Coronary artery (tissue), 2 donors: ENCODE measurements at regions not wholly inside any gene's neighbourhood (a gene's known extent, or its start where the extent isn't known, plus 50 kb on each side); places are given as distances from the start of the nearest gene placed in this dataset.

Experiments used
- DNase-seq: peaks from one replicate; pipeline ENCODE4 v3.0.0-alpha.2; 2017; ENCODE audit warnings: low spot score
- H3K27ac ChIP-seq, 2 donors: fragments of 200-600 bp; sonication (generic); one replicate each; pipeline ENCODE4 v1.5.1; 2016 to 2019
- H3K4me3 ChIP-seq: fragments of 200-600 bp; sonication (generic); 2 replicates; pipeline ENCODE4 v1.5.1; 2016; ENCODE audit warnings: mild to moderate bottlenecking, moderate library complexity
- TF ChIP-seq, protein P1 (sequence below): fragments of 200-600 bp; sonication (generic); IDR thresholded peaks from one replicate; pipeline ENCODE4 v1.5.1; 2019; ENCODE audit warnings: antibody characterized with exemption

- DNase-seq, result no peak
- H3K27ac ChIP-seq, result no peak overlapping the region
These were observed 323.0 kb downstream of the UTRN start for GRCh38 chr6:144607998-144608735.

DNA sequence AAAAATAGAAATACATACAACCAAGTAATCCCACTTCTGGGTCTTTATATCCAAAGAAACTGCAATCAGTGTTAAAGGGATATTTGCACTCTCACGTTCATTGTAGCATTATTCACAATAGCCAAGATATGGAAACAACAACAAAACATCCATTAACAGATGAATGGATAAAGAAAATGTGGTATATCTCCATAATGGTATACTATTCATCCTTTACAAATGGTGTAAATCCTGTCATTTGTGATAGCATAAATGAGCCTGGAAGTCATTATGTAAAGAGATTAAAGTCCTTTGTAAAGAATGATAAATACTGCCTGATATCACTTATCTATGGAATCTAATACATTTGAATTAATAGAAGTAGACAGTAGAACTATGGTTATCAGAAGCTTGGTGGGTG lies 327.7 kb downstream of the UTRN start:
- TF ChIP-seq, protein P1, sequence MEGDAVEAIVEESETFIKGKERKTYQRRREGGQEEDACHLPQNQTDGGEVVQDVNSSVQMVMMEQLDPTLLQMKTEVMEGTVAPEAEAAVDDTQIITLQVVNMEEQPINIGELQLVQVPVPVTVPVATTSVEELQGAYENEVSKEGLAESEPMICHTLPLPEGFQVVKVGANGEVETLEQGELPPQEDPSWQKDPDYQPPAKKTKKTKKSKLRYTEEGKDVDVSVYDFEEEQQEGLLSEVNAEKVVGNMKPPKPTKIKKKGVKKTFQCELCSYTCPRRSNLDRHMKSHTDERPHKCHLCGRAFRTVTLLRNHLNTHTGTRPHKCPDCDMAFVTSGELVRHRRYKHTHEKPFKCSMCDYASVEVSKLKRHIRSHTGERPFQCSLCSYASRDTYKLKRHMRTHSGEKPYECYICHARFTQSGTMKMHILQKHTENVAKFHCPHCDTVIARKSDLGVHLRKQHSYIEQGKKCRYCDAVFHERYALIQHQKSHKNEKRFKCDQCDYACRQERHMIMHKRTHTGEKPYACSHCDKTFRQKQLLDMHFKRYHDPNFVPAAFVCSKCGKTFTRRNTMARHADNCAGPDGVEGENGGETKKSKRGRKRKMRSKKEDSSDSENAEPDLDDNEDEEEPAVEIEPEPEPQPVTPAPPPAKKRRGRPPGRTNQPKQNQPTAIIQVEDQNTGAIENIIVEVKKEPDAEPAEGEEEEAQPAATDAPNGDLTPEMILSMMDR, result no peak

More at GRCh38 chr6:144607998-144608735, 323.0 kb downstream of the UTRN start:
- TF ChIP-seq, protein P1, result no peak
- no peak overlapping the region for H3K4me3 ChIP-seq

DNA sequence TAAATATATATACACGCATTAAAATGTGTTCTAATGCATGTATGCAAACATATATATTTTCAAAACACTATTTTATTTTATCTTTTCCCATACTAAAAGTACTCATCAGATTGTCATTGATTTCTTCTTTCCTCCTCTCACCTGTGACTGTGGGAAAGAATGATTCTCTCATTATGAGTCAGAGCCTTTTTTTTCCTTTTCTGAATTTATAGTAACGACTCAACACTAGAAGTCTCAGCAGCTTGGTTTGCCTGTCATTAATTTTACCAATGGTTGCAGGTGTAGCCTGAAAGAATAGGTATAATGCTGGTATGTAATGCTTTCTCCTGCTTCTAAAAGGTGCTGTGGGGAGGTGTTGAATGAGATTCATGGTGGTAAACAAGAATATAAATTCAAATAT lies 328.7 kb downstream of the UTRN start:
- TF ChIP-seq, protein P1, result no peak
- Histone ChIP-seq H3K4me3 (no peak overlapping the region), H3K27ac (no peak overlapping the region)
- no peak for DNase-seq

More for the DNA sequence above, 327.7 kb downstream of the UTRN start:
- H3K4me3 ChIP-seq, result no peak overlapping the region
- H3K27ac ChIP-seq, result no peak overlapping the region
- no peak for DNase-seq

DNA sequence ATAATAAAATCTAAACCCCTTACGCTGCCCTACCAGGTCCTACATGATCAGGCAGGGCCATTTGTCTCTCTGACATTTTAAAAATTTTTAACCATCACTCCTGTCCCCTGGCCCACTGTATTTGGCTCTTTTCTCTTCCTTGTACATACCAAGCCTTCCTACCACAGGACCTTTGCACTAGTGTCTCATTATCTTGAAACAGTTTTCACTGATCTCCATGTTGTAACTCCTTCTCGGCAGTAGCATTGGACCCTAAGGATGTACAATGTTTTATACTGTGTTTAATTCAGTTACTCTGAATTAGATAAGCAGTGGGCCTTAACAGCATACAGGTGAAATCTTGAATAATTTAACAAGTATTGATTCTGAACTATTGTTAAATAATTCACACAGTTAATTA lies 330.7 kb downstream of the UTRN start:
- Histone ChIP-seq H3K27ac (no peak overlapping the region), H3K4me3 (no peak overlapping the region)
- no peak for DNase-seq
- TF ChIP-seq, protein P1, result no peak

DNA sequence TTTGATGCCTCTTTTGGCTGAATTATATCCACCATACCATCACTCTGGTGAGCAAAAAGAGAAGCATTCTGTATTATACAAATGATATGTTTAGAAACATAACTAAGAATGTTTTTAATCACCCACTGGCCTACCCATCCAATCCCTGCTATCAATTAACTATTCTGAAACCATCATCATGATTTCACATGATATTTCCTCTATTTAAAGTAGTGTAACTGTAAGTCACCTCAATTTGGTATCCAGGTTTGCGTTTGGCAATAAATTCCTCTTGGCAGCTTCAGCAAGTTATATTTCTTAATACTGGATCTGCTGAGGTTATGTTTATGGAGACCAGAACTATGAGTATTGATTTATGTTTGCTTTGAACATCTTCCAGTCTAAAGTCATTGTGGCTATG lies 332.1 kb downstream of the UTRN start:
- H3K27ac ChIP-seq, result no peak overlapping the region
- no peak overlapping the region for H3K4me3 ChIP-seq
- no peak for DNase-seq
- TF ChIP-seq, protein P1, result no peak

GRCh38 chr6:144617708-144618107 lies 332.6 kb downstream of the UTRN start:
- DNase-seq, result no peak
- no peak overlapping the region for H3K4me3 ChIP-seq
- H3K27ac ChIP-seq, result no peak overlapping the region
- TF ChIP-seq, protein P1, result no peak

DNA sequence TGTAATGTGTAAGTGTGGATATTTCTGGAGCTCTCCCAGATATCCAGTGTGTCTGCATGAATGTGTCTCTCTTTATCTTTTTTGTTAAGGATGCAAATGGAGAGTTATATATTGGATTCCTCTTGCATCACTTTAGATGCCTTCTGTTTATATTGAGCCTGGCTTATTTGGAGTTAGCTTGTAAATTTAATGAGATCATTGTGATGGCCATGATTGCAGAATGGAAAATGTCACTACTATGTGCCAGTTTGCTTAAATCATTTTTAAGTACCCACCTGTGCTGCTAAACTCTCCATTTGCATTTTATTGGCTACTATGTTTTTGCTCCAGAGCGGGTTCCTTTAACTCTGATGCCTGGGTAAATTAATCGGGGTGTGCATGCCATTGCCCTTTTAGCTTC lies 334.8 kb downstream of the UTRN start:
- TF ChIP-seq, protein P1, result no peak
- Histone ChIP-seq H3K27ac (no peak overlapping the region), H3K4me3 (no peak overlapping the region)
- no peak for DNase-seq
